ENCODE measurements at regions not wholly inside any gene's neighbourhood (a gene's known extent, or its start where the extent isn't known, plus 50 kb on each side); places are given as distances from the start of the nearest gene placed in this dataset.
"Not testable (repeated sequence)": the region's sequence is repeated elsewhere in the genome, so short reads cannot be mapped to it uniquely, and the experiment has no call there.

DNA sequence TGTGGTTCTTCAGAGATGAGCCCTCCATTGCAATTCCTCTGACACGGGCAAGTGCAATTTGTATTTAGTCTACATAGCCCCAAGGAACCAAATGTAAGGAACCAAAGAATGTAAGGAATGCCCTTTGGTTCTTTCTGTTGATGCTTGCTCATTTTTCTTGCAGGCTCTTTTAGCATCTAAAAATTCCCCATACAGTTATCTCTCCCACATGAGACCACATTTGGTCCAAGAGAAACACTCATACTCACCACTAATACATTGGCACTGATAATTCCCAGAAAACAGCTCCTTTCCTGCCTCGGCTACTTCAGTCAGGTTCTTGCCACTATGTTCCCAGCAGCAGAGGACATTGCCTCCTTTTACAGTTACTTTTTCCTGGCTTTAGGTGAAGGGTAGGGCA, 332.6 kb downstream of the AEBP2 start:
- 50% methylated on average over 1 of the region's 2 CpGs for WGBS (ENCODE audit: insufficient coverage)
- Histone ChIP-seq H3K36me3 (ENCODE audit: control insufficient read depth, insufficient read depth, low read length) (no peaks in the 10 kb centered on the region), H3K27ac (ENCODE audit: low read depth, low read length) (no peak overlapping the region), H3K4me1 (ENCODE audit: control insufficient read depth, insufficient read depth, low read length) (no peaks in the 10 kb centered on the region), H3K4me3 (ENCODE audit: low read depth, low read length) (no peak overlapping the region), H3K9me3 (ENCODE audit: control insufficient read depth, insufficient read depth, low read length) (no peaks in the 10 kb centered on the region), H3K27me3 (ENCODE audit: control insufficient read depth, insufficient read depth, low read length) (no peaks in the 10 kb centered on the region)
- no peak for DNase-seq (ENCODE audit: low read depth in 4 of 6, low spot score in 6 of 6)

DNA sequence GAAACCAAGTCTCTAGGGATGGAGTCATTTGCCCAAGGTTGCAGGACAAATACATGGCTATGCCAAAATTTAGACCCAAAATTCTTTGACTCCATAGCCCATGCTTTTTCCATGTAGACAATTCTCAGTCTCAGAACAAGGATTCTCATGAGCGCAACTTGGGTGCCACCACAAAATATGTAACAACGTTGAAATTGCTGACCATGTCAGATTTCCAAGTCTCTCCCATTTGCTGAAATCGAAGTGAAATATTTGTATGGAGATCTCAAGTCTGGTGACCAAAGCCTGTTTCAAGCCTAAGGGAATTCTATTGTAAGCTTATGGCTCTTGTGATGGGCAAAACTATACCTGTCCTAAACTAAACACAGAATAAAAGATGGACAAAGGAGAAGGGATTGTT, 333.5 kb downstream of the AEBP2 start:
- H3K36me3 ChIP-seq (ENCODE audit: control insufficient read depth, insufficient read depth, low read length): no peaks in the 10 kb centered on the region
- no peak for DNase-seq (ENCODE audit: low read depth in 4 of 6, low spot score in 6 of 6)
- H3K9me3 ChIP-seq (ENCODE audit: control insufficient read depth, insufficient read depth, low read length): no peaks in the 10 kb centered on the region
- no peaks in the 10 kb centered on the region for H3K4me1 ChIP-seq (ENCODE audit: control insufficient read depth, insufficient read depth, low read length)
- WGBS (ENCODE audit: insufficient coverage): 100% methylated on average over 2 of the region's 3 CpGs
- no peaks in the 10 kb centered on the region for H3K27me3 ChIP-seq (ENCODE audit: control insufficient read depth, insufficient read depth, low read length)
- H3K4me3 ChIP-seq (ENCODE audit: low read depth, low read length): no peak overlapping the region
- H3K27ac ChIP-seq (ENCODE audit: low read depth, low read length): no peak overlapping the region

GRCh38 chr12:19775241-19775640, 335.9 kb downstream of the AEBP2 start:
- H3K27ac ChIP-seq (ENCODE audit: low read depth, low read length): no peak overlapping the region
- H3K9me3 ChIP-seq (ENCODE audit: control insufficient read depth, insufficient read depth, low read length): no peaks in the 10 kb centered on the region
- 97% methylated on average over 13 of the region's 15 CpGs for WGBS (ENCODE audit: insufficient coverage)
- H3K4me3 ChIP-seq (ENCODE audit: low read depth, low read length): no peak overlapping the region
- no peaks in the 10 kb centered on the region for H3K27me3 ChIP-seq (ENCODE audit: control insufficient read depth, insufficient read depth, low read length)
- H3K4me1 ChIP-seq (ENCODE audit: control insufficient read depth, insufficient read depth, low read length): no peaks in the 10 kb centered on the region
- H3K36me3 ChIP-seq (ENCODE audit: control insufficient read depth, insufficient read depth, low read length): no peaks in the 10 kb centered on the region
- no peak for DNase-seq (ENCODE audit: low read depth in 4 of 6, low spot score in 6 of 6)

DNA sequence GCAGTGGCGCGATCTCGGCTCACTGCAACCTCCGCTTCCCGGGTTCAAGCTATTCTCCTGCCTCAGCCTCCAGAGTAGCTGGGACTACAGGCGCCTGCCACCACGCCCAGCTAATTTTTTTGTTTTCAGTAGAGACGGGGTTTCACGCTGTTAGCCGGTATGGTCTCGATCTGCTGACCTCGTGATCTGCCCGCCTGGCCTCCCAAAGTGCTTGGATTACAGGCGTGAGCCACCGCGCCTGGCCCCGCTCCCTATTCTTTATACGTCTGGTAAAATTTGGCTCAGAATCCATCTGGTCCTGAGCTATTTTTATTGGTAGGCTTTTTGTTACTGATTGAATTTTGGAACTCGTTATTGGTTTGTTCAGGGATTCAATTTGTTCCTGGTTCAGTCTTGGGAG, 336.7 kb downstream of the AEBP2 start:
- DNase-seq (ENCODE audit: low read depth in 4 of 6, low spot score in 6 of 6); H3K27me3 ChIP-seq (ENCODE audit: control insufficient read depth, insufficient read depth, low read length); H3K9me3 ChIP-seq (ENCODE audit: control insufficient read depth, insufficient read depth, low read length); H3K27ac ChIP-seq (ENCODE audit: low read depth, low read length); H3K4me3 ChIP-seq (ENCODE audit: low read depth, low read length); H3K4me1 ChIP-seq (ENCODE audit: control insufficient read depth, insufficient read depth, low read length); H3K36me3 ChIP-seq (ENCODE audit: control insufficient read depth, insufficient read depth, low read length): not testable (repeated sequence)
- 97% methylated on average over 19 of the region's 19 CpGs for WGBS (ENCODE audit: insufficient coverage)

GRCh38 chr12:19778172-19778571, 338.9 kb downstream of the AEBP2 start:
- no peaks in the 10 kb centered on the region for H3K36me3 ChIP-seq (ENCODE audit: control insufficient read depth, insufficient read depth, low read length)
- H3K27ac ChIP-seq (ENCODE audit: low read depth, low read length): no peak overlapping the region
- no peak for DNase-seq (ENCODE audit: low read depth in 4 of 6, low spot score in 6 of 6)
- H3K4me3 ChIP-seq (ENCODE audit: low read depth, low read length): no peak overlapping the region
- no peaks in the 10 kb centered on the region for H3K27me3 ChIP-seq (ENCODE audit: control insufficient read depth, insufficient read depth, low read length)
- H3K9me3 ChIP-seq (ENCODE audit: control insufficient read depth, insufficient read depth, low read length): no peaks in the 10 kb centered on the region
- no peaks in the 10 kb centered on the region for H3K4me1 ChIP-seq (ENCODE audit: control insufficient read depth, insufficient read depth, low read length)
- WGBS (ENCODE audit: insufficient coverage): 60% methylated on average over 1 of the region's 3 CpGs

DNA sequence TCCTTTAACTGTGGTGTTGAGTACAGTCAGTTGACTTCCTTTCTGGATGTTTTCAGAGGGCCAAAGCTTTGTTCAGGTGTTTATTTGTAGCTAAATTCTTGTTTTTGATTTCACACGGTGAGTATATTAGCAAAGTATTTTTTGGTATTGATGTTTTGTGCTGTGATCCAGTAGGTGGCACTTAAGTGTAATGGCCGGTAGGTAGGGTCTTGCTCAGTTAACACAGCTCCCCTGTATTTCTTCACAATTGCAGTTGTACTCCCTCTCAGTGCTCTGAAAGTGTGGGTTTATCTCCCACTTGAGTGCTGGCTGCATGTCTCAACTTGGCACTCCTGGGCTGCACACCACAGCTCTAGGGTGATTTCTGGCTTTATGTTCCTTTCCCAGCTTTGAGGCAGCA, 339.5 kb downstream of the AEBP2 start:
- no peak overlapping the region for H3K27ac ChIP-seq (ENCODE audit: low read depth, low read length)
- no peak overlapping the region for H3K4me3 ChIP-seq (ENCODE audit: low read depth, low read length)
- WGBS (ENCODE audit: insufficient coverage): no CpG with 5 or more reads among the region's 2 CpGs
- H3K36me3 ChIP-seq (ENCODE audit: control insufficient read depth, insufficient read depth, low read length): no peaks in the 10 kb centered on the region
- H3K4me1 ChIP-seq (ENCODE audit: control insufficient read depth, insufficient read depth, low read length): peaks cover 3% of the 10 kb centered on the region
- H3K27me3 ChIP-seq (ENCODE audit: control insufficient read depth, insufficient read depth, low read length): no peaks in the 10 kb centered on the region
- H3K9me3 ChIP-seq (ENCODE audit: control insufficient read depth, insufficient read depth, low read length): no peaks in the 10 kb centered on the region
- peak in 1 of 6 donors; percentile 34 for DNase-seq (ENCODE audit: low read depth in 4 of 6, low spot score in 6 of 6)

GRCh38 chr12:19779395-19780056, 340.2 kb downstream of the AEBP2 start:
- Histone ChIP-seq H3K9me3 (ENCODE audit: control insufficient read depth, insufficient read depth, low read length) (no peaks in the 10 kb centered on the region), H3K36me3 (ENCODE audit: control insufficient read depth, insufficient read depth, low read length) (no peaks in the 10 kb centered on the region), H3K27ac (ENCODE audit: low read depth, low read length) (no peak overlapping the region), H3K27me3 (ENCODE audit: control insufficient read depth, insufficient read depth, low read length) (no peaks in the 10 kb centered on the region), H3K4me1 (ENCODE audit: control insufficient read depth, insufficient read depth, low read length) (peaks cover 7% of the 10 kb centered on the region), H3K4me3 (ENCODE audit: low read depth, low read length) (no peak overlapping the region)
- peak in 2 of 6 donors; percentile 1 to 24 for DNase-seq (ENCODE audit: low read depth in 4 of 6, low spot score in 6 of 6)
- WGBS (ENCODE audit: insufficient coverage): 60% methylated on average over 10 of the region's 10 CpGs

- Histone ChIP-seq H3K9me3 (ENCODE audit: control insufficient read depth, insufficient read depth, low read length) (no peaks in the 10 kb centered on the region), H3K4me3 (ENCODE audit: low read depth, low read length) (no peak overlapping the region), H3K36me3 (ENCODE audit: control insufficient read depth, insufficient read depth, low read length) (no peaks in the 10 kb centered on the region), H3K27me3 (ENCODE audit: control insufficient read depth, insufficient read depth, low read length) (no peaks in the 10 kb centered on the region), H3K27ac (ENCODE audit: low read depth, low read length) (no peak overlapping the region), H3K4me1 (ENCODE audit: control insufficient read depth, insufficient read depth, low read length) (peaks cover 7% of the 10 kb centered on the region)
- no peak for DNase-seq (ENCODE audit: low read depth in 4 of 6, low spot score in 6 of 6)
- 92% methylated on average over 2 of the region's 6 CpGs for WGBS (ENCODE audit: insufficient coverage)
These were observed 341.2 kb downstream of the AEBP2 start for GRCh38 chr12:19780460-19780859.

GRCh38 chr12:19783547-19784444, 344.5 kb downstream of the AEBP2 start:
- Histone ChIP-seq H3K36me3 (ENCODE audit: control insufficient read depth, insufficient read depth, low read length) (no peaks in the 10 kb centered on the region), H3K27me3 (ENCODE audit: control insufficient read depth, insufficient read depth, low read length) (no peaks in the 10 kb centered on the region), H3K9me3 (ENCODE audit: control insufficient read depth, insufficient read depth, low read length) (no peaks in the 10 kb centered on the region), H3K4me3 (ENCODE audit: low read depth, low read length) (no peak overlapping the region), H3K4me1 (ENCODE audit: control insufficient read depth, insufficient read depth, low read length) (peaks cover 7% of the 10 kb centered on the region), H3K27ac (ENCODE audit: low read depth, low read length) (no peak overlapping the region)
- WGBS (ENCODE audit: insufficient coverage): 67% methylated on average over 21 of the region's 29 CpGs
- peak in 1 of 6 donors; percentile 52 for DNase-seq (ENCODE audit: low read depth in 4 of 6, low spot score in 6 of 6)

DNA sequence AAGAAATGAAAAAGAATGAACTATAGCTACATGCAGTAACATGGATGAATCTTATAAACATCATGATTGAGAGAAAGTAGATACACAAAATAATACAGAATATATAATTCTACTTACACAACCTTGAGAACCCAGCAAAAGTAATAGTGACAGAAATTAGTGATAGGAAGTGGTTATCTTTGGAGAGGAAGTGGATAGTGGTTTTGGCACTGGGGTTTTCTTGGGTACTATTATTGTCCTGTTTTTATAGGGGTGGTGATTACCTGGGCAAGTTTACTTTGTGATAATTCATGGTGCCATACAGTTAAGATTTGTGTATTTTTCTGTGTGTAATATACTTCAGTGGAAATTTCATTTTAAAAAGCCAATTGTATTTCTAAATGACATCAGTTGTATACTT, 352.7 kb downstream of the AEBP2 start:
- H3K36me3 ChIP-seq (ENCODE audit: control insufficient read depth, insufficient read depth, low read length): no peaks in the 10 kb centered on the region
- H3K27me3 ChIP-seq (ENCODE audit: control insufficient read depth, insufficient read depth, low read length): no peaks in the 10 kb centered on the region
- no peaks in the 10 kb centered on the region for H3K4me1 ChIP-seq (ENCODE audit: control insufficient read depth, insufficient read depth, low read length)
- H3K9me3 ChIP-seq (ENCODE audit: control insufficient read depth, insufficient read depth, low read length): no peaks in the 10 kb centered on the region
- no peak overlapping the region for H3K4me3 ChIP-seq (ENCODE audit: low read depth, low read length)
- no peak for DNase-seq (ENCODE audit: low read depth in 4 of 6, low spot score in 6 of 6)
- no peak overlapping the region for H3K27ac ChIP-seq (ENCODE audit: low read depth, low read length)

All from spinal cord (tissue), 9 donors.